ENCODE measurements at regions not wholly inside any gene's neighbourhood (a gene's known extent, or its start where the extent isn't known, plus 50 kb on each side); places are given as distances from the start of the nearest gene placed in this dataset.

DNA sequence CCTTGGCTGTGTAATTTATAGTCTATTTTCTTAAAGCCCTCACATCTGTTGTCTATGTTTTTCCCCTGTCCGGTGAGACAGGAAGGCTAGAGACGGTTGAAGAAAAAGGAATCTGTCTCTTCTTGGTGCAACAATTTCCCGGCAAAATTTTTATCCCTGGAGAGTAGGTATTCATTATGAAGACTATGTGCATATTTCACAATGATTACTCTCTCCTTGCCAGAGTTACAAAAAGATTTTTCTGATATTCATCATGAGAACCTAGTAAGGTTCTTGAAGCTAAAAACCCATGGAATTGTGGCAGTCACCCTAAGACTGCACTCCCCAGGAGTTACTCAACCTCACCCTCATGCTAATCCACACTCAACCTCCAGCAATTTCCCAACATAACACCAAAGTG lies 55.0 kb upstream of the GHITM start:
- TF ChIP-seq, protein P1, sequence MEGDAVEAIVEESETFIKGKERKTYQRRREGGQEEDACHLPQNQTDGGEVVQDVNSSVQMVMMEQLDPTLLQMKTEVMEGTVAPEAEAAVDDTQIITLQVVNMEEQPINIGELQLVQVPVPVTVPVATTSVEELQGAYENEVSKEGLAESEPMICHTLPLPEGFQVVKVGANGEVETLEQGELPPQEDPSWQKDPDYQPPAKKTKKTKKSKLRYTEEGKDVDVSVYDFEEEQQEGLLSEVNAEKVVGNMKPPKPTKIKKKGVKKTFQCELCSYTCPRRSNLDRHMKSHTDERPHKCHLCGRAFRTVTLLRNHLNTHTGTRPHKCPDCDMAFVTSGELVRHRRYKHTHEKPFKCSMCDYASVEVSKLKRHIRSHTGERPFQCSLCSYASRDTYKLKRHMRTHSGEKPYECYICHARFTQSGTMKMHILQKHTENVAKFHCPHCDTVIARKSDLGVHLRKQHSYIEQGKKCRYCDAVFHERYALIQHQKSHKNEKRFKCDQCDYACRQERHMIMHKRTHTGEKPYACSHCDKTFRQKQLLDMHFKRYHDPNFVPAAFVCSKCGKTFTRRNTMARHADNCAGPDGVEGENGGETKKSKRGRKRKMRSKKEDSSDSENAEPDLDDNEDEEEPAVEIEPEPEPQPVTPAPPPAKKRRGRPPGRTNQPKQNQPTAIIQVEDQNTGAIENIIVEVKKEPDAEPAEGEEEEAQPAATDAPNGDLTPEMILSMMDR (IDR thresholded peaks at IDR 0.05): no peak
- no peak for TF ChIP-seq POLR2A (IDR thresholded peaks at IDR 0.05)

All from uterus (tissue), 2 donors.